H1 (cell line): ENCODE measurements at regions not wholly inside any gene's neighbourhood (a gene's known extent, or its start where the extent isn't known, plus 50 kb on each side); places are given as distances from the start of the nearest gene placed in this dataset.

Source experiments
- CTCF ChIA-PET: fragments of 300-600 bp; sonication (Branson Sonifier 250); formaldehyde crosslinking; loops from one replicate; lab custom pipeline; 2021; ENCODE audit not compliant: partially characterized antibody; lab: Charles Lee
- POLR2A ChIA-PET: fragments of 300-600 bp; sonication (Branson Sonifier 250); formaldehyde crosslinking; loops from one replicate; lab custom pipeline; 2021; ENCODE audit warnings: inconsistent platforms; ENCODE audit not compliant: partially characterized antibody; lab: Charles Lee
- DNase-seq, 2 experiments: peaks; one replicate each; pipeline versions ENCODE4 v3.0.0 to v3.0.0-alpha.2; 2010 to 2022; ENCODE audit warnings: low spot score in 2 of 2, low read depth in 1 of 2, mixed read lengths in 1 of 2
- FAIRE-seq: peaks from 2 replicates; lab custom pipeline; 2011; peaks lifted over from hg19 to GRCh38; lab: Jason Lieb, UNC
- H2AFZ ChIP-seq: 2 replicates; pipeline ENCODE4 v1.8.1; 2012; ENCODE audit warnings: low read length, inconsistent platforms
- H2AK5ac ChIP-seq: 2 replicates; pipeline ENCODE4 v1.6.1; 2013; ENCODE audit warnings: low read depth, low read length
- H2BK120ac ChIP-seq: replicated peaks from 2 replicates; pipeline ENCODE3; 2013; ENCODE audit warnings: low read depth, low read length, inconsistent platforms
- H2BK12ac ChIP-seq: 2 replicates; pipeline ENCODE4 v1.6.1; 2013; ENCODE audit warnings: low read depth, low read length
- H2BK15ac ChIP-seq: 2 replicates; pipeline ENCODE4 v1.6.1; 2013; ENCODE audit warnings: low read length
- H2BK20ac ChIP-seq: 2 replicates; pipeline ENCODE4 v1.6.1; 2013; ENCODE audit warnings: low read length
- H2BK5ac ChIP-seq: 2 replicates; pipeline ENCODE4 v1.6.1; 2013; ENCODE audit warnings: low read depth, low read length
- H3K14ac ChIP-seq: 2 replicates; pipeline ENCODE4 v1.6.1; 2013; ENCODE audit warnings: inconsistent platforms; ENCODE audit not compliant: insufficient read length
- H3K18ac ChIP-seq: 2 replicates; pipeline ENCODE4 v1.6.1; 2013; ENCODE audit warnings: low read length; ENCODE audit errors: extremely low read depth
- H3K23ac ChIP-seq: 2 replicates; pipeline ENCODE4 v1.6.1; 2013; ENCODE audit warnings: inconsistent platforms; ENCODE audit not compliant: insufficient read length
- H3K23me2 ChIP-seq: 2 replicates; pipeline ENCODE4 v1.6.1; 2013; ENCODE audit warnings: low read depth, low read length
- H3K27ac ChIP-seq: 2 replicates; pipeline ENCODE4 v1.6.1; 2011; ENCODE audit warnings: low read depth, low read length, inconsistent platforms
- H3K27me3 ChIP-seq, 4 experiments: replicated peaks in 1 of 4; 1 replicate in 1 of 4; 2 replicates in 3 of 4; pipeline versions ENCODE4 v1.6.1 to v1.8.1; 2011 to 2013; ENCODE audit warnings: low read length in 3 of 4, mild to moderate bottlenecking in 3 of 4, inconsistent platforms in 2 of 4, mixed read lengths in 2 of 4, moderate library complexity in 1 of 4; ENCODE audit not compliant: control insufficient read depth in 3 of 4, insufficient read depth in 3 of 4; ENCODE audit errors: extremely low read depth in 1 of 4
- H3K36me3 ChIP-seq, 4 experiments: 2 replicates each; pipeline versions ENCODE4 v1.6.1 to v1.8.1; 2011 to 2013; ENCODE audit warnings: mild to moderate bottlenecking in 4 of 4, low read length in 3 of 4, moderate library complexity in 2 of 4, control low read depth in 1 of 4, inconsistent platforms in 1 of 4; ENCODE audit not compliant: insufficient read depth in 4 of 4, control insufficient read depth in 2 of 4
- H3K4ac ChIP-seq: replicated peaks from 2 replicates; pipeline ENCODE3; 2013; ENCODE audit warnings: low read length, low read depth, mixed read lengths, inconsistent platforms; ENCODE audit not compliant: insufficient read length
- H3K4me1 ChIP-seq, 4 experiments: replicated peaks in 1 of 4; 1 replicate in 1 of 4; 2 replicates in 3 of 4; pipeline versions ENCODE4 v1.6.1 to v1.8.1; 2011 to 2013; ENCODE audit warnings: low read length in 3 of 4, inconsistent platforms in 2 of 4, mixed read lengths in 1 of 4; ENCODE audit not compliant: insufficient read depth in 4 of 4, control insufficient read depth in 3 of 4
- H3K4me2 ChIP-seq, 2 experiments: 2 replicates each; pipeline versions ENCODE4 v1.6.1 to v1.8.1; 2011 to 2013; ENCODE audit warnings: low read depth in 2 of 2, low read length in 2 of 2, control low read depth in 1 of 2, inconsistent platforms in 1 of 2, mild to moderate bottlenecking in 1 of 2; ENCODE audit not compliant: insufficient read depth in 1 of 2
- H3K4me3 ChIP-seq, 4 experiments: fragments of 200-600, 300-600 bp in 1 of 4; sonication (generic), shearing (Covaris generic), sonication (Bioruptor Twin) in 1 of 4; 2 replicates each; pipeline versions ENCODE4 v1.5.1 to v1.8.1; 2011 to 2016; ENCODE audit warnings: low read length in 4 of 4, low read depth in 3 of 4, control low read depth in 2 of 4, inconsistent platforms in 2 of 4, mild to moderate bottlenecking in 2 of 4, mixed read lengths in 1 of 4, moderate library complexity in 1 of 4; ENCODE audit not compliant: insufficient read depth in 2 of 4; ENCODE audit errors: extremely low read depth in 1 of 4
- H3K56ac ChIP-seq: replicated peaks from 2 replicates; pipeline ENCODE3; 2013; ENCODE audit warnings: low read depth, mild to moderate bottlenecking, mixed read lengths, low read length, inconsistent platforms; ENCODE audit not compliant: insufficient read length
- H3K79me1 ChIP-seq: 2 replicates; pipeline ENCODE4 v1.6.1; 2013; ENCODE audit warnings: low read depth, low read length, control low read depth
- H3K79me2 ChIP-seq, 2 experiments: 2 replicates each; pipeline versions ENCODE4 v1.6.1 to v1.8.1; 2012 to 2013; ENCODE audit warnings: low read length in 2 of 2, mild to moderate bottlenecking in 2 of 2, inconsistent platforms in 1 of 2; ENCODE audit not compliant: insufficient read depth in 2 of 2, control insufficient read depth in 1 of 2
- H3K9ac ChIP-seq, 4 experiments: replicated peaks in 1 of 4; 1 replicate in 1 of 4; 2 replicates in 3 of 4; pipeline versions ENCODE4 v1.6.1 to v1.8.1; 2011 to 2013; ENCODE audit warnings: low read depth in 3 of 4, low read length in 3 of 4, control low read depth in 2 of 4, mild to moderate bottlenecking in 2 of 4, moderate library complexity in 2 of 4, inconsistent platforms in 1 of 4; ENCODE audit errors: extremely low read depth in 1 of 4
- H3K9me3 ChIP-seq, 2 experiments: 2 replicates each; pipeline versions ENCODE4 v1.6.1 to v1.8.1; 2012 to 2013; ENCODE audit warnings: mild to moderate bottlenecking in 2 of 2, moderate library complexity in 2 of 2, control low read depth in 1 of 2, inconsistent platforms in 1 of 2, low read depth in 1 of 2, low read length in 1 of 2, mixed read lengths in 1 of 2; ENCODE audit not compliant: insufficient read depth in 2 of 2
- H4K20me1 ChIP-seq, 2 experiments: replicated peaks in 1 of 2; 2 replicates each; pipeline versions ENCODE3 to v1.8.1; 2011 to 2013; ENCODE audit warnings: inconsistent platforms in 2 of 2, low read length in 2 of 2, mild to moderate bottlenecking in 1 of 2; ENCODE audit not compliant: insufficient read depth in 2 of 2, control insufficient read depth in 1 of 2
- H4K5ac ChIP-seq: 2 replicates; pipeline ENCODE4 v1.6.1; 2013; ENCODE audit warnings: low read length, low read depth, mixed read lengths, inconsistent platforms; ENCODE audit not compliant: insufficient read length
- H4K8ac ChIP-seq: 2 replicates; pipeline ENCODE4 v1.8.0; 2013; ENCODE audit warnings: mild to moderate bottlenecking, moderate library complexity, low read length, inconsistent platforms; ENCODE audit not compliant: insufficient read depth; ENCODE audit errors: extremely low read depth
- H4K91ac ChIP-seq: replicated peaks from 2 replicates; pipeline ENCODE3; 2013; ENCODE audit warnings: low read length, mixed read lengths, inconsistent platforms; ENCODE audit not compliant: insufficient read length
- BCL11A ChIP-seq, 2 experiments: IDR thresholded peaks; one replicate each; pipeline ENCODE4 v1.6.1; 2011; ENCODE audit warnings: low read depth in 2 of 2, low read length in 2 of 2, mild to moderate bottlenecking in 2 of 2
- CEBPB ChIP-seq: IDR thresholded peaks from 2 replicates; pipeline ENCODE4 v1.6.1; 2012; ENCODE audit warnings: low read depth, low read length
- CREB1 ChIP-seq: IDR thresholded peaks from 2 replicates; pipeline ENCODE4 v1.6.1; 2012; ENCODE audit warnings: inconsistent platforms
- EZH2 ChIP-seq: fragments of 200-600 bp; sonication (generic); IDR thresholded peaks from 2 replicates; pipeline ENCODE4 v1.7.1; 2012; ENCODE audit warnings: low read depth, mild to moderate bottlenecking, moderate library complexity, low read length, inconsistent platforms; ENCODE audit not compliant: severe bottlenecking
- HDAC2 ChIP-seq, 2 experiments: fragments of 300-600 bp in 1 of 2; sonication (generic) in 1 of 2; IDR thresholded peaks; 2 replicates each; pipeline ENCODE4 v1.6.1; 2011 to 2012; ENCODE audit warnings: low read depth in 2 of 2, low read length in 2 of 2, mild to moderate bottlenecking in 2 of 2, moderate library complexity in 2 of 2, borderline replicate concordance in 1 of 2, inconsistent platforms in 1 of 2
- KDM1A ChIP-seq: fragments of 200-600, 300-600 bp; sonication (generic); IDR thresholded peaks from 2 replicates; pipeline ENCODE4 v1.7.1; 2016; ENCODE audit warnings: mild to moderate bottlenecking, low read length, borderline replicate concordance
- KDM4A ChIP-seq: IDR thresholded peaks from one replicate; pipeline ENCODE4 v1.7.1; 2012; ENCODE audit warnings: low read depth, mild to moderate bottlenecking, moderate library complexity, low read length, inconsistent platforms; ENCODE audit not compliant: severe bottlenecking
- MAFK ChIP-seq: IDR thresholded peaks from 2 replicates; pipeline ENCODE4 v1.6.1; 2012; ENCODE audit warnings: low read depth, mild to moderate bottlenecking, improper control_type of control experiment, low read length
- POU5F1 ChIP-seq: IDR thresholded peaks from 2 replicates; pipeline ENCODE4 v1.6.1; 2011; ENCODE audit warnings: low read depth, mild to moderate bottlenecking, low read length, moderate library complexity
- RAD21 ChIP-seq, 2 experiments: IDR thresholded peaks in 1 of 2; conservative IDR thresholded peaks in 1 of 2; 2 replicates each; pipeline ENCODE4 v1.6.1; 2011; ENCODE audit warnings: low read depth in 2 of 2, low read length in 2 of 2, improper control_type of control experiment in 1 of 2, inconsistent platforms in 1 of 2, mild to moderate bottlenecking in 1 of 2, moderate library complexity in 1 of 2
- RNF2 ChIP-seq: fragments of 200-900, 300-1000 bp; sonication (generic); IDR thresholded peaks from 2 replicates; pipeline ENCODE4 v1.7.1; 2016; ENCODE audit warnings: borderline replicate concordance, low read depth, mild to moderate bottlenecking, antibody characterized with exemption, low read length; ENCODE audit not compliant: poor library complexity, severe bottlenecking; ENCODE audit errors: missing control alignments
- SIRT6 ChIP-seq: IDR thresholded peaks from one replicate; pipeline ENCODE4 v1.7.1; 2012; ENCODE audit warnings: low read length, inconsistent platforms
- SP1 ChIP-seq: IDR thresholded peaks from 2 replicates; pipeline ENCODE4 v1.6.1; 2011; ENCODE audit warnings: low read depth, low read length
- WGBS, 2 experiments: shearing (Covaris generic) in 1 of 2; methylation state at CpG; one replicate each; pipeline versions ENCODE4 v1.1.6 to v1.1.7; 2013 to 2015; ENCODE audit warnings: low lambda C conversion rate in 2 of 2, mixed read lengths in 2 of 2, inconsistent platforms in 1 of 2, low coverage in 1 of 2, missing lambda C conversion rate in 1 of 2; ENCODE audit not compliant: insufficient replicate concordance in 2 of 2, insufficient coverage in 1 of 2, insufficient read length in 1 of 2; ENCODE audit errors: extremely low coverage in 1 of 2, missing lambda C conversion rate in 1 of 2; 5-methylcytosine and 5-hydroxymethylcytosine counted together
- TF ChIP-seq, protein P1 (sequence below): IDR thresholded peaks from 2 replicates; pipeline ENCODE4 v1.6.1; 2012; ENCODE audit warnings: inconsistent platforms

DNA sequence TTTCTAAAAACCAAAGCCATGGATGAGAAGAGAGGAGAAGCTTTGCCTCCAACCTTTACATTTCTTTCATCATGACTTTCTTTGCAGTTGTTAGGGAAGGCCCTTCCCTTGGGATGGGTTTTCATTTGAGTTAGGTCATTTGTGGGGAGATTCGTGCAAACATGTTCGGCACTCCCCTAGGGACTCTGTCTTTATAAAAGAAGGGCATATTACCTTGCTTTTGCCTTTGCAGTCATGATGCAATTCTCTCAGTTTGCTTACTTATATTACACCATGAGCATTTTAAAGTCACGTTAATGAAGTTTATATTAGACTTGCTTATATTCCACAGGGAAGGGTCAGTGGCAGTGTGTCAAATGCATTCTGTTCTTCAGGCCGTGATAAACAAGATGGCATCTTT lies 289.3 kb upstream of the WWC1 start:
- Histone ChIP-seq H3K4me2 (no peak overlapping the region), H4K5ac (no peak overlapping the region), H3K36me3 (no peaks in the 10 kb centered on the region), H2BK120ac (no peak overlapping the region), H3K4me3 (no peak overlapping the region), H3K9me3 (no peaks in the 10 kb centered on the region), H4K91ac (no peak overlapping the region), H3K23me2 (no peaks in the 10 kb centered on the region), H3K79me2 (no peaks in the 10 kb centered on the region), H2BK20ac (no peak overlapping the region), H4K8ac (no peak overlapping the region), H2BK12ac (no peak overlapping the region), H3K4ac (no peak overlapping the region), H4K20me1 (no peaks in the 10 kb centered on the region), H3K27ac (no peak overlapping the region), H3K56ac (no peak overlapping the region), H3K14ac (no peak overlapping the region), H3K9ac (no peak overlapping the region), H2BK15ac (no peak overlapping the region), H2BK5ac (no peak overlapping the region), H3K4me1 (no peaks in the 10 kb centered on the region), H2AFZ (no peak overlapping the region), H3K27me3 (no peaks in the 10 kb centered on the region), H3K79me1 (no peaks in the 10 kb centered on the region), H3K18ac (no peak overlapping the region), H3K23ac (no peak overlapping the region), H2AK5ac (no peak overlapping the region)
- FAIRE-seq (no peak), DNase-seq (no peak)
- ChIA-PET POLR2A (no interaction called here), CTCF (no interaction called here)
- WGBS, 2 experiments, result 87% methylated on average over 4 of the region's 4 CpGs; no CpG with 5 or more reads in 1 of the 2 experiments
- TF ChIP-seq CREB1 (no peak), POU5F1 (no peak), SP1 (no peak), EZH2 (no peak), KDM4A (no peak), KDM1A (no peak), RAD21 (IDR thresholded peaks at IDR 0.05 in 1 of 2, conservative IDR thresholded peaks at IDR 0.05 in 1 of 2; ENCODE audit: low read depth in 2 of 2, low read length in 2 of 2) (no peak), BCL11A (IDR thresholded peaks at IDR 0.05; ENCODE audit: low read depth in 2 of 2, low read length in 2 of 2) (no peak), MAFK (no peak), HDAC2 (IDR thresholded peaks at IDR 0.05; ENCODE audit: borderline replicate concordance in 1 of 2, low read depth in 2 of 2, low read length in 2 of 2) (no peak), CEBPB (no peak), SIRT6 (no peak), RNF2 (no peak)
- TF ChIP-seq, protein P1, sequence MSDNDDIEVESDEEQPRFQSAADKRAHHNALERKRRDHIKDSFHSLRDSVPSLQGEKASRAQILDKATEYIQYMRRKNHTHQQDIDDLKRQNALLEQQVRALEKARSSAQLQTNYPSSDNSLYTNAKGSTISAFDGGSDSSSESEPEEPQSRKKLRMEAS, result no peak
